ENCODE measurements at regions not wholly inside any gene's neighbourhood (a gene's known extent, or its start where the extent isn't known, plus 50 kb on each side); places are given as distances from the start of the nearest gene placed in this dataset.

- TF ChIP-seq CTCF (IDR thresholded peaks at IDR 0.05) = no peak
- no peak for TF ChIP-seq POLR2A (IDR thresholded peaks at IDR 0.05)
- no peak for TF ChIP-seq POLR2AphosphoS5 (IDR thresholded peaks at IDR 0.05)
- no peak for TF ChIP-seq EP300 (IDR thresholded peaks at IDR 0.05)
These were observed 140.4 kb upstream of the PRSS1 start for GRCh38 chr7:142608630-142609428.

Measured in upper lobe of left lung (tissue), 4 donors.